HUES48 (cell line): ENCODE measurements at regions not wholly inside any gene's neighbourhood (a gene's known extent, or its start where the extent isn't known, plus 50 kb on each side); places are given as distances from the start of the nearest gene placed in this dataset.

ENCODE experiments used
- H3K27ac ChIP-seq: one replicate; pipeline ENCODE4 v1.7.0; 2013; ENCODE audit warnings: low read depth, low read length, inconsistent platforms
- H3K27me3 ChIP-seq: 2 replicates; pipeline ENCODE4 v1.6.1; 2013; ENCODE audit warnings: mild to moderate bottlenecking, low read length; ENCODE audit not compliant: control insufficient read depth, insufficient read depth
- H3K36me3 ChIP-seq: 2 replicates; pipeline ENCODE4 v1.6.1; 2013; ENCODE audit warnings: low read length; ENCODE audit not compliant: control insufficient read depth, insufficient read depth
- H3K4me1 ChIP-seq: 2 replicates; pipeline ENCODE4 v1.6.1; 2013; ENCODE audit warnings: mild to moderate bottlenecking, low read length; ENCODE audit not compliant: control insufficient read depth, insufficient read depth
- H3K4me3 ChIP-seq: 2 replicates; pipeline ENCODE4 v1.5.1; 2013; ENCODE audit warnings: mild to moderate bottlenecking, low read depth, low read length
- H3K9ac ChIP-seq: 2 replicates; pipeline ENCODE4 v1.6.1; 2013; ENCODE audit warnings: mild to moderate bottlenecking, low read depth, low read length, moderate library complexity
- H3K9me3 ChIP-seq: 2 replicates; pipeline ENCODE4 v1.6.1; 2013; ENCODE audit warnings: low read length; ENCODE audit not compliant: control insufficient read depth, insufficient read depth

GRCh38 chr5:13478831-13479465 lies 465.5 kb downstream of the DNAH5 start:
- Histone ChIP-seq H3K9me3 (no peaks in the 10 kb centered on the region; the same call in 1 of the 2 replicates), H3K4me3 (no peak overlapping the region), H3K36me3 (no peaks in the 10 kb centered on the region), H3K9ac (no peak overlapping the region), H3K27ac (no peak overlapping the region), H3K27me3 (no peaks in the 10 kb centered on the region), H3K4me1 (peaks cover 8% of the 10 kb centered on the region)

- no peaks in the 10 kb centered on the region for H3K36me3 ChIP-seq
- no peak overlapping the region for H3K27ac ChIP-seq
Measured at GRCh38 chr5:13477118-13477737, 467.3 kb downstream of the DNAH5 start.

GRCh38 chr5:13472842-13473241 lies 471.6 kb downstream of the DNAH5 start:
- Histone ChIP-seq H3K27me3 (no peaks in the 10 kb centered on the region), H3K4me3 (no peak overlapping the region), H3K36me3 (no peaks in the 10 kb centered on the region), H3K4me1 (no peaks in the 10 kb centered on the region), H3K9ac (no peak overlapping the region), H3K27ac (no peak overlapping the region), H3K9me3 (no peaks in the 10 kb centered on the region; the same call in 1 of the 2 replicates)

More at GRCh38 chr5:13477118-13477737, 467.3 kb downstream of the DNAH5 start:
- H3K4me1 ChIP-seq: peaks cover 8% of the 10 kb centered on the region
- no peaks in the 10 kb centered on the region for H3K27me3 ChIP-seq
- no peaks in the 10 kb centered on the region; the same call in 1 of the 2 replicates for H3K9me3 ChIP-seq
- no peak overlapping the region for H3K9ac ChIP-seq
- no peak overlapping the region for H3K4me3 ChIP-seq

GRCh38 chr5:13470975-13471374 lies 473.5 kb downstream of the DNAH5 start:
- H3K9me3 ChIP-seq: no peaks in the 10 kb centered on the region; the same call in 1 of the 2 replicates
- no peak overlapping the region for H3K4me3 ChIP-seq
- H3K27me3 ChIP-seq: no peaks in the 10 kb centered on the region
- H3K4me1 ChIP-seq: no peaks in the 10 kb centered on the region
- no peak overlapping the region for H3K9ac ChIP-seq
- H3K27ac ChIP-seq: no peak overlapping the region
- no peaks in the 10 kb centered on the region for H3K36me3 ChIP-seq

GRCh38 chr5:13470263-13470662 lies 474.2 kb downstream of the DNAH5 start:
- Histone ChIP-seq H3K9ac (no peak overlapping the region), H3K4me1 (no peaks in the 10 kb centered on the region), H3K27me3 (no peaks in the 10 kb centered on the region), H3K9me3 (no peaks in the 10 kb centered on the region), H3K27ac (no peak overlapping the region), H3K4me3 (no peak overlapping the region), H3K36me3 (no peaks in the 10 kb centered on the region)

GRCh38 chr5:13464532-13465193 lies 479.8 kb downstream of the DNAH5 start:
- H3K9ac ChIP-seq: no peak overlapping the region
- H3K4me1 ChIP-seq: no peaks in the 10 kb centered on the region
- H3K9me3 ChIP-seq: no peaks in the 10 kb centered on the region
- H3K4me3 ChIP-seq: no peak overlapping the region
- H3K36me3 ChIP-seq: no peaks in the 10 kb centered on the region
- H3K27ac ChIP-seq: no peak overlapping the region
- no peaks in the 10 kb centered on the region for H3K27me3 ChIP-seq

GRCh38 chr5:13460587-13460986 lies 483.9 kb downstream of the DNAH5 start:
- H3K9me3 ChIP-seq: no peaks in the 10 kb centered on the region
- no peak overlapping the region for H3K4me3 ChIP-seq
- no peak overlapping the region for H3K9ac ChIP-seq
- H3K36me3 ChIP-seq: no peaks in the 10 kb centered on the region
- H3K27ac ChIP-seq: no peak overlapping the region
- H3K27me3 ChIP-seq: no peaks in the 10 kb centered on the region
- no peaks in the 10 kb centered on the region for H3K4me1 ChIP-seq

GRCh38 chr5:13454050-13454449 lies 490.4 kb downstream of the DNAH5 start:
- Histone ChIP-seq H3K4me1 (no peaks in the 10 kb centered on the region), H3K27ac (no peak overlapping the region), H3K36me3 (no peaks in the 10 kb centered on the region), H3K27me3 (no peaks in the 10 kb centered on the region), H3K9ac (no peak overlapping the region), H3K4me3 (no peak overlapping the region), H3K9me3 (no peaks in the 10 kb centered on the region)

- Histone ChIP-seq H3K27me3 (no peaks in the 10 kb centered on the region), H3K36me3 (no peaks in the 10 kb centered on the region), H3K4me3 (no peak overlapping the region), H3K9ac (no peak overlapping the region), H3K4me1 (no peaks in the 10 kb centered on the region), H3K27ac (no peak overlapping the region), H3K9me3 (no peaks in the 10 kb centered on the region)
Measured at GRCh38 chr5:13448843-13449242, 495.6 kb downstream of the DNAH5 start.

- Histone ChIP-seq H3K27me3 (no peaks in the 10 kb centered on the region), H3K27ac (no peak overlapping the region), H3K9ac (no peak overlapping the region), H3K4me3 (no peak overlapping the region), H3K9me3 (no peaks in the 10 kb centered on the region), H3K36me3 (no peaks in the 10 kb centered on the region), H3K4me1 (no peaks in the 10 kb centered on the region)
Measured at GRCh38 chr5:13439430-13439829, 505.1 kb downstream of the DNAH5 start.
